ENCODE measurements at regions not wholly inside any gene's neighbourhood (a gene's known extent, or its start where the extent isn't known, plus 50 kb on each side); places are given as distances from the start of the nearest gene placed in this dataset.

- no peak for TF ChIP-seq ZBTB33 (IDR thresholded peaks at IDR 0.05; ENCODE audit: extremely low read depth, insufficient replicate concordance, low read length)
- TF ChIP-seq ZNF274 (IDR thresholded peaks at IDR 0.05; ENCODE audit: low read depth, low read length), result no peak
- TF ChIP-seq MAX (IDR thresholded peaks at IDR 0.05), result no peak
Observed at GRCh38 chr9:119758990-119759389, 389.8 kb upstream of the BRINP1 start (continued).

- ChIA-PET POLR2A (no interaction called here), RAD21 (ENCODE audit: low non-redundant PET in 1 of 2, low total read pairs in 2 of 2, uncharacterized antibody in 2 of 2, unreplicated experiment in 2 of 2) (no interaction called here), CTCF (no interaction called here)
- Histone ChIP-seq H4K20me1 (ENCODE audit: insufficient read depth) (no peaks in the 10 kb centered on the region), H3K4me2 (ENCODE audit: low read length) (no peak overlapping the region), H3K4me3 (replicated peaks in 1 of 2; ENCODE audit: low read depth in 1 of 2, low read length in 2 of 2) (no peak overlapping the region), H3K9ac (ENCODE audit: low read length) (no peak overlapping the region), H3K79me2 (ENCODE audit: insufficient read depth, low read length) (no peaks in the 10 kb centered on the region), H3K9me2 (ENCODE audit: insufficient read depth) (no peaks in the 10 kb centered on the region), H3K4me1 (ENCODE audit: control insufficient read depth in 1 of 2, insufficient read depth in 2 of 2, low read length in 2 of 2) (no peaks in the 10 kb centered on the region), H2AFZ (ENCODE audit: low read depth, low read length, poor library complexity, severe bottlenecking) (no peak overlapping the region), H3K36me3 (ENCODE audit: control insufficient read depth in 1 of 2, insufficient read depth in 2 of 2, low read length in 2 of 2) (no peaks in the 10 kb centered on the region), H3K27ac (ENCODE audit: low read depth, low read length) (no peak overlapping the region), H3K27me3 (ENCODE audit: insufficient read depth, low read length) (no peaks in the 10 kb centered on the region), H3K9me3 (ENCODE audit: control insufficient read depth in 1 of 2, insufficient read depth in 1 of 2, low read depth in 1 of 2, low read length in 2 of 2) (no peaks in the 10 kb centered on the region)
- DNase-seq (ENCODE audit: low read depth, low spot score) (no peak), ATAC-seq (no peak)
- TF ChIP-seq CBX3 (IDR thresholded peaks at IDR 0.05; ENCODE audit: low read depth), result no peak
- no peak for TF ChIP-seq ATF3 (IDR thresholded peaks at IDR 0.05)
- TF ChIP-seq YY1 (IDR thresholded peaks at IDR 0.05; ENCODE audit: extremely low read depth, insufficient replicate concordance, low read depth, low read length), result no peak
- no peak for TF ChIP-seq CTCF (IDR thresholded peaks at IDR 0.05 in 2 of 3, conservative IDR thresholded peaks at IDR 0.05 in 1 of 3; ENCODE audit: borderline replicate concordance in 1 of 3, insufficient read depth in 1 of 3, low read depth in 2 of 3, low read length in 2 of 3)
- TF ChIP-seq EZH2phosphoT487 (IDR thresholded peaks at IDR 0.05; ENCODE audit: borderline replicate concordance), result no peak
- TF ChIP-seq REST (IDR thresholded peaks at IDR 0.05; ENCODE audit: low read depth), result no peak
- no peak for TF ChIP-seq SRF (IDR thresholded peaks at IDR 0.05; ENCODE audit: low read depth)
- no peak for TF ChIP-seq TCF7L2 (IDR thresholded peaks at IDR 0.05; ENCODE audit: borderline replicate concordance, extremely low read depth, insufficient read depth, insufficient read length)
- no peak for TF ChIP-seq SP1 (IDR thresholded peaks at IDR 0.05; ENCODE audit: low read depth)
- TF ChIP-seq ELF1 (IDR thresholded peaks at IDR 0.05; ENCODE audit: borderline replicate concordance, low read depth), result no peak
- no peak for TF ChIP-seq FOSL1 (IDR thresholded peaks at IDR 0.05; ENCODE audit: low read depth)
- no peak for TF ChIP-seq POLR2A (IDR thresholded peaks at IDR 0.05; ENCODE audit: borderline replicate concordance, extremely low read depth, insufficient read depth, insufficient read length)
- intact Hi-C loops (cut with micrococcal nuclease), result no loop called here
- no TSS peak for BruUV-seq (replicated peaks)
Observed at GRCh38 chr9:119758241-119758640, 389.0 kb upstream of the BRINP1 start.

Measured in HCT116 (cell line).